ENCODE measurements at regions not wholly inside any gene's neighbourhood (a gene's known extent, or its start where the extent isn't known, plus 50 kb on each side); places are given as distances from the start of the nearest gene placed in this dataset.

DNA sequence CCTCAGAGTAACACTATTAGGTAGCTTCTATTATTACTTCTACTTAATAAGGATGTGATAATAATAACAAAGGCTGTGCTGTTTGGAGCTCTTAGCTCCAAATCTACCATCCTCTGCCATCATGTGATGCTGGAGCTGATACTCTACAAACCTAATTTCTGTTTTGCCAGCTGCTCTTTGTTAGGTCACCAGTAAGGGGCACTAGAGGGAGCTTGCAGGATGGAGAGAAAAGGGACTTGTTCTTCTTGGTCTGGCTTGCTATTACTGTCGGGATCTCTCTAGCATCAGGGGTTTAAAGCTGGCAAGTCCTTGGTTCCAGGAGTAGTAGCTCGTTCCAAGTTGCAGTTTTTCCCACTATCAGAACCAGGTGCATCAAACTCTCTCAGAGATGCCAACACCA is 194.9 kb upstream of the KBTBD8 start:
- Mint-ChIP-seq H3K27me3 (peaks cover 15% of the 10 kb centered on the region), H3K4me3 (no peak overlapping the region), H3K27ac (no peak overlapping the region), H3K9me3 (peaks cover 0 to 3% (median 0%) of the 10 kb centered on the region in 3 donors), H3K36me3 (peaks cover 5% of the 10 kb centered on the region), H3K4me1 (no peaks in the 10 kb centered on the region)

DNA sequence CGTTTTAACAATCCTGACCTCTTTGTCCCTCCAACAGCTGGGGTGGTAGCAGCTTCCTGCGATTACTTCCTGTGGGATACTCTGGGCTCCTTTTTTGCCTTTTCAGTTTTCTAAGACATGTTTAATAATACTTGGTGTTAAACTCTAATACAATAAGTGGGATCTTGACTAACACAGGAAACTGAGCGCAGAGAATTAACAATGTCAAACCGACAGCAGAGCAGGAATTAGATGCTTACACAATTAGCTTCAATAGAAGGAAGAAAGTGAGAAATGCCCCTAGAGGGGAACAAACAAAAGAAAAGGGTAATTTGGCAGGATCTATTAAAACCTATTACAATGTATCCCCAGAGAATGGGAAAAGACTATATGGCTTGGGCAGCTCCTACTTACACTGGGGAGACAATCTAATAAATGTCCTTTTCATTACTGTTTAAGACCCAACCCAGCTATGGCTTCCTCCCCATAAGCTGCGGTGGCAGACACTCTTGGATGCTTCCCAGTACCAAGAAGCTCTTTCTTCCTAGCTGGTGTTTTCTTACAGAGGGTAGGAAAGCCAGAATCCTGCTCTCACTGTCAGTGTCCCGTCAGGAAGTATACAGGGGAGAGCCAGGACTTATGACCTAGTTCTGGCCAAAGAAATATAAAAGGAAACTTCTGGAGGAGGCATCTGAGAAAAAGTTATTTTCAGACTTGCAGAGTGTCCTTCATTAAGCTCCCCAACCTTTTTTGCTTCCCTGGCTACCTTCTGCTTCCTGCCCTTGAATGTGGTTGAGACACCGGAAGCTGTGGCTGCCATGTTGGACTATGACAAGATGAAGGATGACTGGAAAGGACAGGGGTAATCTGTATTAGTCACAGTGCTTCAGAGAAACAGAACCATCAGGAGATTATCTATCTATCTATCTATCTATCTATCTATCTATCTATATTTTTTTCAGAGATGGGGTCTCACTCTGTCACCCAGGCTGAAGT is 194.1 kb upstream of the KBTBD8 start:
- Mint-ChIP-seq H3K4me1 (no peaks in the 10 kb centered on the region), H3K27ac (no peak overlapping the region), H3K9me3 (peaks cover 0 to 2% (median 0%) of the 10 kb centered on the region in 3 donors), H3K27me3 (peaks cover 15% of the 10 kb centered on the region), H3K36me3 (peaks cover 5% of the 10 kb centered on the region), H3K4me3 (no peak overlapping the region)

- Mint-ChIP-seq H3K9me3 (no peaks in the 10 kb centered on the region), H3K27ac (no peak overlapping the region), H3K4me1 (no peaks in the 10 kb centered on the region), H3K4me3 (no peak overlapping the region), H3K36me3 (peaks cover 2% of the 10 kb centered on the region), H3K27me3 (no peaks in the 10 kb centered on the region)
Measured at GRCh38 chr3:66808891-66809594, 189.1 kb upstream of the KBTBD8 start.

DNA sequence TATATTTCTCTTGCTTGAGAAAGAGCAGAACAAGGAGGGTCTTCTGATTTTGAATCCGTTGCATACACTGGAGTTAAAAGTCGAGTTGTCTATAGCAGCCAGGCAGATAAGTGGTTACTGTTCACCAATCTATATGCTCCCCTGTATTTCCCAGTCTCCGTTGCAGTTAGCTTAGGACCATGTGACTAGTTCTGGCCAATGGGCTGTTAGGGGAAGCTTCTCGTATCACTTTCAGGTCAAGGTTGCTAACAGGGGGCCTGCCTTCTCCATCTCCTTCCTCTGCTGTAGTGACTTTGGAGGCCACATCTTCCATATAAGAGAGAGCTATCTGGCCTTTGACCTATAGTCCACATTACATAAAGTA is 188.5 kb upstream of the KBTBD8 start:
- Mint-ChIP-seq H3K4me1 (no peaks in the 10 kb centered on the region), H3K27ac (no peak overlapping the region), H3K9me3 (no peaks in the 10 kb centered on the region), H3K4me3 (no peak overlapping the region), H3K27me3 (no peaks in the 10 kb centered on the region), H3K36me3 (peaks cover 2% of the 10 kb centered on the region)

GRCh38 chr3:66812136-66812535 is 186.0 kb upstream of the KBTBD8 start:
- Mint-ChIP-seq H3K27me3 (peaks cover 5% of the 10 kb centered on the region), H3K9me3 (no peaks in the 10 kb centered on the region), H3K4me1 (no peaks in the 10 kb centered on the region), H3K36me3 (no peaks in the 10 kb centered on the region), H3K27ac (no peak overlapping the region), H3K4me3 (no peak overlapping the region)

- Mint-ChIP-seq H3K36me3 (no peaks in the 10 kb centered on the region), H3K4me1 (no peaks in the 10 kb centered on the region), H3K27ac (no peak overlapping the region), H3K9me3 (no peaks in the 10 kb centered on the region), H3K4me3 (no peak overlapping the region), H3K27me3 (peaks cover 5% of the 10 kb centered on the region)
Measured at GRCh38 chr3:66812741-66813140, 185.4 kb upstream of the KBTBD8 start.

- Mint-ChIP-seq H3K27ac (no peak overlapping the region), H3K27me3 (peaks cover 10% of the 10 kb centered on the region), H3K36me3 (no peaks in the 10 kb centered on the region), H3K4me1 (no peaks in the 10 kb centered on the region), H3K9me3 (no peaks in the 10 kb centered on the region), H3K4me3 (no peak overlapping the region)
Measured at GRCh38 chr3:66816090-66816761, 181.9 kb upstream of the KBTBD8 start.

- H3K4me3 Mint-ChIP-seq, result no peak overlapping the region
- H3K27me3 Mint-ChIP-seq, result peaks cover 10% of the 10 kb centered on the region
- no peaks in the 10 kb centered on the region for H3K4me1 Mint-ChIP-seq
Measured at GRCh38 chr3:66817951-66818557, 180.1 kb upstream of the KBTBD8 start.

DNA sequence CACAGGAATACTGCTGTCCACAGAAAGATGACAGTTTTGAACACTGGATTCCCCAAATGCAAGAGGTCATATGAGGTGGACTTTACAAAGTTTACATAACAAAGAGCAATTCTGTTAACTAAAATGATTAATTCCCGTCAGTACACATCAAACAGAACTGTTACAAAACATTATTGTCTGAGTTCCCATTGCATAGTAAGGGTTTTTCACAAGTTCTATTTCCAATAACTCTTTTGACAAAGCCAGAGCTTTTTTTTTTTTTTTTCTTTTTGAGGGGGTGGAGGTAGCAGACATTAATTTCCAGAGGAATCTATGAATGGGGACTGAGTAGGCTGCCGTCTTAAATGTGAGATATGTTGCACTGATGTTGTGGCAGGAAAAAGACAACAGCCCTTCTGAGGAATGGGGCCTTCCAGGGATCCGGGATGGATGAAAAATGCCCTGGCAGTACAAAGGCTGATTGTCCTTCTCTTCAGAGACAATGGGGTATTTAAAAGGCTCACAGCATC is 178.1 kb upstream of the KBTBD8 start:
- H3K36me3 Mint-ChIP-seq, result no peaks in the 10 kb centered on the region
- no peak overlapping the region for H3K4me3 Mint-ChIP-seq
- H3K27me3 Mint-ChIP-seq, result peaks cover 10% of the 10 kb centered on the region
- no peak overlapping the region for H3K27ac Mint-ChIP-seq
- no peaks in the 10 kb centered on the region for H3K4me1 Mint-ChIP-seq
- H3K9me3 Mint-ChIP-seq, result no peaks in the 10 kb centered on the region

More at GRCh38 chr3:66817951-66818557, 180.1 kb upstream of the KBTBD8 start:
- H3K36me3 Mint-ChIP-seq, result no peaks in the 10 kb centered on the region
- no peak overlapping the region for H3K27ac Mint-ChIP-seq
- H3K9me3 Mint-ChIP-seq, result no peaks in the 10 kb centered on the region

GRCh38 chr3:66822186-66823008 is 175.7 kb upstream of the KBTBD8 start:
- H3K27ac Mint-ChIP-seq, result no peak overlapping the region
- no peak overlapping the region for H3K4me3 Mint-ChIP-seq
- peaks cover 4% of the 10 kb centered on the region for H3K27me3 Mint-ChIP-seq
- peaks cover 3% of the 10 kb centered on the region for H3K36me3 Mint-ChIP-seq
- H3K4me1 Mint-ChIP-seq, result no peaks in the 10 kb centered on the region
- no peaks in the 10 kb centered on the region for H3K9me3 Mint-ChIP-seq

- Mint-ChIP-seq H3K36me3 (peaks cover 3% of the 10 kb centered on the region), H3K4me3 (no peak overlapping the region), H3K27me3 (peaks cover 4% of the 10 kb centered on the region), H3K27ac (no peak overlapping the region), H3K4me1 (no peaks in the 10 kb centered on the region), H3K9me3 (no peaks in the 10 kb centered on the region)
Measured at GRCh38 chr3:66823009-66823397, 175.1 kb upstream of the KBTBD8 start.

DNA sequence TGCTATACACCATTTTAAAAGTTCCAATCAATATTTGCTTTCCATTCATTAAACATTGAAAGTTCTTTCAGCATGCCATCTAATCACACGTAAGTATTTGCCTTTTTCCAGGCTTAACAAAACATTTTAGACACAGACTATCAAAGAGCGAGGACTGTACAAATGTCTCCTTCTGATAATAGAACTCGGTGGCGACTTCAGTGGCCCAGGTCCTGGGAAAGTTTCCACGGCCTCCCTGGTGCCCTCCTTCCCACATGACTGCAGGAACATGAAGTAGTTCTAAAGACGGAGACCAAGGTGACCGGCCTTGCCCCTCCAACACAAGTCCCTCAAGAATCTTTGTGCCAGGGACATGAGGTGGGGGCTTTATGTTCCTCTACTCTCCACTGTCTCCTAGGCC is 174.6 kb upstream of the KBTBD8 start:
- Mint-ChIP-seq H3K27ac (no peak overlapping the region), H3K9me3 (no peaks in the 10 kb centered on the region), H3K4me1 (no peaks in the 10 kb centered on the region), H3K4me3 (no peak overlapping the region), H3K36me3 (peaks cover 3% of the 10 kb centered on the region), H3K27me3 (peaks cover 6% of the 10 kb centered on the region)

- H3K9me3 Mint-ChIP-seq, result no peaks in the 10 kb centered on the region
- H3K36me3 Mint-ChIP-seq, result peaks cover 3% of the 10 kb centered on the region
- H3K4me3 Mint-ChIP-seq, result no peak overlapping the region
- H3K27ac Mint-ChIP-seq, result no peak overlapping the region
- H3K27me3 Mint-ChIP-seq, result peaks cover 1% of the 10 kb centered on the region
- H3K4me1 Mint-ChIP-seq, result no peaks in the 10 kb centered on the region
Measured at GRCh38 chr3:66825375-66825774, 172.7 kb upstream of the KBTBD8 start.

GRCh38 chr3:66827726-66828125 is 170.4 kb upstream of the KBTBD8 start:
- Mint-ChIP-seq H3K4me1 (no peaks in the 10 kb centered on the region), H3K36me3 (peaks cover 3% of the 10 kb centered on the region), H3K4me3 (no peak overlapping the region), H3K27ac (no peak overlapping the region), H3K27me3 (peaks cover 1% of the 10 kb centered on the region), H3K9me3 (no peaks in the 10 kb centered on the region)
